Kasumi-1 (cell line): ENCODE measurements at regions not wholly inside any gene's neighbourhood (a gene's known extent, or its start where the extent isn't known, plus 50 kb on each side); places are given as distances from the start of the nearest gene placed in this dataset.

Experiments used
- DNase-seq, 2 experiments: peaks; one replicate each; lab custom pipeline; 2025; lab: John Stamatoyannopoulos, UW

DNA sequence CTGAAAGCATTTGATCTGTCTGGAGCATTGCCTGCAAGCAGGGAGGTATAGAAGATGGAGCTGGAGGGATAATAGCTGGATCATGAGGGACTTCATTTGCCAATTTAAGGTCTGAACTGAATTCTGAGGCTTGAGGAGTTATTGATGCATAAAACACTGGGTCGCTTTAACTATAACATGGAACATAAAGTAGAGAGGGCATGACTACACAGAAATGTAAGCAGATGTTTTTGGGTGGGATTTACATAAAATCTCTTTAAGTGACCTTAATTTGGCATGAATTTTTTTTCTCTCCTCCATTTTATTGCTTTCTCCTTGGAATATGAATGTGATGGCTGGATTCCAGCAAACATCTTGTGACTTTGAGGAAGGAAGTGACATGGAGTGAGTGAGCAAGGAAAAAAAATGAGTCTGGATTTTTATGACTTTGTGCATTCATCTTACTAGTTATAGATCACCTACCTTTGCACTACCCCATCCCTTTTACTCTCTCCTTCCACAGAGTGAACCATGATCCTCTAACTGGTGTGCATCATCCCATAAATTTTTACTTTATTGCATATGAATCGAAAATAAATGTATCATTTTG is 356.0 kb downstream of the DUSP6 start:
- no peak for DNase-seq

DNA sequence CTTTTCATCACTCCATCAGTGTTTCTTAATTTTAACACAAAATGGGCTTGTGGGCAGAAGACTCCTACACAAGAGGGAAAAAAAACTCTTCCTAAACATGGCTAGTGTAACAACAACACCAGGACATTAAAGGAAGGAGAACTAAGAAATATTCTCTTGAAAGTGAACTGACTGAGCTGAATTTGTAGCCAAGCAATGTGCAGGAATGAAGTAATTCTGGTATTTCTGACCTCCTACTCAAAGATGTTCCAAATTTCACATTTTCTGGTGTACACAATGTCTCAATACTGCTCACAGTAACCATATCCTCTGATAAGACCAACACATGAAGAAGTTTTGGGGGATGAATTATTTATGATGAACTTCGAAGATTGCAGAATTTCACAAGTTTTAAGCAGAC is 357.3 kb downstream of the DUSP6 start:
- no peak for DNase-seq

DNA sequence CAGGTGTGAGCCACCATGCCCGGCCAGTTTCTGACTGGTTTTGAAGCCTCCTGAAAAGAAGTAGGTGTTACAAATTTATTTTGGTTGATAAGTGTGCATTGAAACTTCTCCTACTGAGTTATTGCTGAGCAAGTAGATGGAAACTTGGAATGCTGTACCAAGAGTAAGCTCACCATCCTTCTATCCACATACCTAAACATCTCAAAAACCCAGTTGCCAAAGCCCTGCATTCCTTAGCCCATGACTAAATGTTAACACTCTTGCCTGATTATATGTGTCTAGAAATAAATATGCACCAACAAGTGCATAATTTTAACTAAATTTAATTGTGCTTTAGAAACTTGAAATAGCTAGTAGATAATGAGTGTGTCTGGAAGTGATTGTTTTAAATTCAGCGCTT is 357.8 kb downstream of the DUSP6 start:
- no peak for DNase-seq

DNA sequence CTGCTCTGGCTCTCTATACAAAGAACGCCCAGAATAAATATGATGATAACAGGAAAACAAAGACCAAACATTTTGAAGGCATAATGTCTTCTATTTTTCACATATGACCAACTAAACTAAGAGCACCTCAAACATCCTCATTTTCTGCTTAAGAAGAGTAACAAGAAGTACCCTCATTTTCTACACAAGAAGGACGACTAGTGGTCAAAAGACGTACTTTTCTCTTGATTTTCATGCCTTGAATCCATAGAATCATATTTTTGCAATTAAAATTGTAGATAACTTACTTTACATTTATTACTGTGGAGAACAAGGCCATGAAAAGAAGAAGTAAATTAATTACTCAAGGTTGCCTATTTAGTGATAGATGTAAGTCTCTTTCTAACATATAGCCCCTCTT is 358.6 kb downstream of the DUSP6 start:
- DNase-seq, result peak; percentile 82 to 89

DNA sequence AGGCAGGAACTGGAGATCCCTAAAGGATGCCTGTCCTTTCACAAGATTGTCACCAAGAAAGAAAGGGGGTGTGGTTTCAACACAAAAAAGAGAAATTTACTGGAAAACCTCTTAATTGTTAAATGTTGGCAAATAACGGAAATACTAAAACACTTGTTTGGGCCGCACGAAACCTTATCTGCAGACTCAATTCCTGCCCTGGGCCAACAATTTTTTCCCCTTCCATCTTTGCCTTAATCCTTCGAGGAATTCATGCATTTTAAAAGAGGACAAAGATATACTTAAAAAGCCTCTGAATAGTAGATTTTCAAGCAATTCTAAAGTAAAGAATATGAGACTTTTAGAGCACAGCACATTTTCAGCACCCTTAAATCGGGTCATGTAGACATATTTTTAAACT is 366.2 kb downstream of the DUSP6 start:
- no peak for DNase-seq

DNA sequence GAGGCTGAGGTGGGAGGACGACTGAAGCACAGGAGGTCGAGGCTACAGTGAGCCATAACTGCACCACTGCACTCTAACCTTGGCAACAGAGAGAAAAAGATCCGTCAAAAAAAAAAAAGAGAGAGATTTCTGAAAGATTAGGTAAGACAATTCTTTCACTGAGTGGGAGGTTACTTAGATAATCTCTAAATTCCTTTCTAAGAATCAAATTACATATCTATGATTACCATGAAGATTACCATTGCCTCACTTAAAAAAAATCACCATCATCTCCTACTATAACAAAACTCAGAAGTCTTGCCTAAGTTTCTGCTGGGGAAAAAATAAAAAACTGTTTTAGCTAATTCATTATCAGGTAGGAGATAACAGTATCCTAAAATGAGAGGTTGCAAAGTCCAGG is 366.7 kb downstream of the DUSP6 start:
- no peak for DNase-seq

DNA sequence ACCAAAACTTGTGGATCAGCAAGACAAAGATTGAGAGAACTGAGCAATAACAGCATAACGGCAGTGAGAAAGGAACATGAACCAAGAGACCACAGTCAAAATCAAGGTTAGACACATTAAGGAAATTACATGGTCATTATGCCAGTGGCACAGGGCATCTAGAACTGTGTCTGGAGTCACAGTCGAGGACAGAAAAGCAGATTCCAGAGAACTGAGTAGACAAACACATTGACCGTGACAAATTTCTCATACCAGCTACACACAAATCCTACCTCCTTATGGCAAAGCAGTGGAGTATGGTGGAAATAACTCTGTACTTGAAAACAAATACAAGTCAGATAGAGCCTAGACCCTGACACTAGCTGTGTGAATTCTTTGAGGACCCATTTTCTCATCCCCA is 367.3 kb downstream of the DUSP6 start:
- no peak for DNase-seq

DNA sequence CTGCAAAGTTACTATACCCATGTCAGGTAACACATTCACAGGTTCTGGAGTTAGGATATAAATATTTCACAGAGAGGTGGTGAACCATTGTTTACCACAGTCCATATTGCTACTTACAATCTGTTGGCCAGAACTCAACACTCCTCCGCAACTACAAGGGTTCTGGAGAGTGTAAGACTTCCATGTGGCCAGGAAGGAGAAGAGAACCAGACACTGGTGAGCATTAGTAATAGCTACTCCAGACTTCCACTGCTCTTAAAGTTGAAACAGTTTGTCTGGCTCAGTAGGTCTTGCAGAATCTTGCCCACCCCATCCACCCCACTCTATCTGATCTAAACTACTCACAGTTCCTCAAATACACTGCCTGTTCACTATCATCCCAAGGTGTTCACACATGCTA is 369.6 kb downstream of the DUSP6 start:
- no peak for DNase-seq

DNA sequence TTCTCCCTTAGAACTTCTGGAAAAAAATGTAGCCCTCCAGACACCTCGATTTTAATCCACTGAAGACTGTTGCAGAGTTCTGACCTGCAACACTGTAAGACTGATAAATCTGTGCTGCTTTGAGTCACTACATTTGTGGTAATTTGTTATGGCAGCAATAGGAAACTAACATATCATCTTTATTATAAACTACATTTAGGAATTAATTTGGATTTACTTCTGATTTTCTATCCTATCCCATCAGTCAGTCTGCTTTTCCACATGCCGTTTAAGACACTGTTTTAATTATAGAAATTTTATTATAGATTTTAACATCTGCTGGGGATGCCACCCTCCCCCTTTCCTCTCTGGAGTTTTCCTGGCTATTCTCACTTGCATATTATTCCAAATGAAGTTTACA is 375.2 kb downstream of the DUSP6 start:
- DNase-seq, result no peak

DNA sequence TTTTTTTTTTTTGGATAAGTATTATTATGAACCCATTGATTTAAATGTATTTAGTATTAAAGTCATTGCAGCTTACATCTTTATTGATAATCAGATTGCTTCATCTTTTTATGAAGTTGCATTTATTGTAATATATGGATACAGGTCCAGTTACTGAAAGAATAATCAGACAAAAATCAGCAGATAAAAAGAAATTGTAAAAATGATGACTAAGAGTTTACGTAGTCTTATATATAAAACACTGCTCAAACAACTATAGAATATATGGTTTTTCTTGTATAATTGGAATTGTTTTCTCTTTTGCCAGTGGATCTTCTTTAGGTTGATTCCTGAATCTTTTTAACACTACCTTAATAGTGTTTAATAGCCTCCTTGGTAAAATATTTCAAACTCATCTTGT is 378.3 kb downstream of the DUSP6 start:
- DNase-seq, result no peak

DNA sequence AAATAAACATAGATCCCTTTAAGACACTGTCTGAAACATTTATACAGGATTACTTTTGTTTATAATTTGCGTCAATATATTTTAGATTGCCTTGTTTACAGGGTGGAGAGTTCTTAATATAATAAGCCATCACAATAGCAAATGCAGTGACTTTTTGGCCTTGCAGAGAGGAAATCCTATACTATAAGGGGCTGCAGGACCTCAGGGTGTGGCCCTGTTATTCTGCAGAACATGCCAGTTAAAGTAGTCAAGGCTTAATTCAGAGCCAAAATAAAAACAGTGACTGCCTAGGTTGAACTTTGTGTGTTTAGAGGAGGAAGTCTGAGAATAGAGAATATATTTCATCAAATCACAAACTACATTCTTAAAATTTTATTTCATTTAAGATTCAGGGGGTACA is 381.6 kb downstream of the DUSP6 start:
- no peak for DNase-seq

DNA sequence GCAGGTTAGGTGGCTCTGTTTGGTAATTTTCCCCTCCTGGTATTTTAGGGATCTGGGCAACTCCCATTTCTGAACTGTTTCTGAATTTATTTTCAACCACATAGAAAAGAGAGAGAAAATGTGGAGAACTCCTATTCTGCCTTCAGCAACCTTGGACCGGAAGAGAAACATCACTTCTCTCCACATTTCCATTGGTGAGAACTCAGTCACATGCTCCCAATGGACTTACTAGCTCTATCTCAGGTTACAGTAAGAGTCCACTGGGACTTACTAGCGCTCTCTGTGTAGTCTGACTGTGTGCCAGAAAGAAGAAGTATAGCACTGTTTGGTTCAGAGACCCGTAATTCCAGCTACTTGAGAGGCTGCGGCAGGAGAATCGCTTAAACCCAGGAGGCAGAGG is 383.2 kb downstream of the DUSP6 start:
- no peak for DNase-seq

DNA sequence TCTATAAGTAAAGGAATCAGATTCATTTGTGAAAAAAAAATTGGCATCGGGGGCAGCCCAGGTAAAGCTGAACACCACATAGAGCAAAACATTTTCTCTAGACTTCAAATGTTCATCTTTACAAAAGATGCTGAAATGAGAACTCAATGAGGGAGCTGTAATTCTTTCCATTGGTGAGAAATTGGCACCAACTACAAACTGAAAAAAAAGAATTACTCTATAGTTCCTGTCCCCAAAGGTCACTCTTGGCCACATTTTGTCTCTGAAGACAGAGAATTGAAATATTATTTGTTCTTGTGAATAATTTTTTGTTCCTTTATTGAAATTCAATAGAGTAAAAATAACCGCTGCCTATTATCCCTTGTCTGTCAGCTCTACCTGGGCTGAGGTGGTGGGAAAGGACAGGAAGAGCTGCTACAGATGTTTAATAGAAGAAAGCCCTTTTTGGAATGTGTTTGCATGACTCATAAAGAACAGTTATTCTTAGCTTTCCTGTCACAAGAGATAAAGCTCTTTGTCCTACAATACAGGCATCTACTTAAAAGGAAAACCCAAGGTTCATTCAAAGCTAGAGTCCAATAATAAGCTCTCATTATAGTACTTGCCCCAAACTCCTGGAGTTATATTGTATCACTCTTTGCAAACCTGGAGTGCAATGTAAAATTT is 380.1 kb upstream of the KITLG start:
- DNase-seq, result peak; percentile 51 to 55

DNA sequence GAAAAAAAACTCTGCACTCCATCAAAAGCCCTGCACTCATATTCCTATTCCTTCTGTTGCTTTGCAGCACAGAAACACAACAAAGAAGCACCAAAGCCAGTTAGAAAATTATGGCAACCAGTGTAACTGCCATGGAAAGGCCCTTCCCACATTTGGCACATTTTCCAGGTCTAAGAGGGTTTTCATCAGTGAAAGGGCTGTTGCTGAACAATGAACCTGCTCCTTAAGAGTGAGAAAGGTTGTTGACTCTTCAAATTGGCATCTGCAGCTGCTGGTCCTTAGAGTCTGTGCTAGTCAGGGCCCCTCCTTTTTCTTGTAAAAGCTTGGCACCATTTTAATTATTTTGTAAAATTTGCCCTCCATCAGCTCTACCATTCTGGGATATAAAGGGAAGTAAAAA is 378.7 kb upstream of the KITLG start:
- no peak for DNase-seq

DNA sequence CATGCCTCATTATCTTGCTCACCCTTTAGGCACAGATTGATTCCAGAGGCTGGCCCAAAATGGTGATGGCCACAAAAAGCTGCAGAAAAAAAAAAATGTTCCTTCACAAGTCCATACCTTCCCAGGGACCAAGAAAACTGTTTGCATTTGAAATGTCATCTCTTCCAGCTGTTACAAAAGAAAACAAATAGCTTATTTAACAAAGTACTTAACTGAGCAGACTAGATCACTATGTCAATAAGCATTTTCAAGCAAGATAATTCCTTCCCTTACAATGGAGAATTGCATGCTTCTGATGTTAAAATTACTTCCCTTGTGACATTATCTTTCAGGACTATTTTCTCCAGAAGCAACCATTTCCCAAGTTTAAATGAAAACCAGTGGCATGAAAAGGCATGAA is 377.9 kb upstream of the KITLG start:
- no peak for DNase-seq

DNA sequence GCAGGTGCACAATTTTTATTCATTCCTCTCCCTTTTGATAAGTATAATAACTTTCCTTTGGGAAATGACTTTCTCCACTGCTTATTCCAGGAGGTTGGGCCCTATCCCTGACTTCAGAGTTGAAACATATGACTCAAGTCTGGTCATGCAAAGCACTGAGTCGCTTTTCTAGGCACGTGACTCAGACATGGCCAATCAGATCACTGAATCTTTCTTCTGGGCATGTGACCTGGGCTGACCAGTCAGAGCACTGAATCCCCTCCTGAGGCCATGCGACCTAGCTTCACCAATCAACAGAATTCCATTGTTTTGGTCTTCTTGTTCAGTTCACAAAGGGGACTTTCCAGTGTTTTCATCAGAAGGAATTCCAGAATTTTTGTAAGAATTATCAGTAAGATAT is 377.1 kb upstream of the KITLG start:
- DNase-seq, result no peak

DNA sequence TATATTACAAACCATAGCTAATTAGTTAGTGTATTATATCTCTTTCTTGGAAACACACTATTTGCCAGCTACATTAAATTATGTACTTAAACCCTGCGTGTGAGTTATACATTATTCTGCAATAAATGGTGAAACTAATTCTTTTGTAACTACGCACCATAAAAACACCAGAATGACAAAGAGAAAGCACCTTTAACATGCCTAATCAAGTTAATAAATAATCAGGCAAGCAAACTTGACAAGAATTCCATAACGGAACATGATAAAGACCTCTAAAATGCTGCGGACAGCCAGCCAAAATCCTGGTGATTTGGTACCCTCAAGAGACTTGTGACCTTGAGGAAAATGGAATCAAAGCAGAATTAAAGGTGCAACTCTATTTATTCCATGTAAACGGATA is 375.3 kb upstream of the KITLG start:
- no peak for DNase-seq

DNA sequence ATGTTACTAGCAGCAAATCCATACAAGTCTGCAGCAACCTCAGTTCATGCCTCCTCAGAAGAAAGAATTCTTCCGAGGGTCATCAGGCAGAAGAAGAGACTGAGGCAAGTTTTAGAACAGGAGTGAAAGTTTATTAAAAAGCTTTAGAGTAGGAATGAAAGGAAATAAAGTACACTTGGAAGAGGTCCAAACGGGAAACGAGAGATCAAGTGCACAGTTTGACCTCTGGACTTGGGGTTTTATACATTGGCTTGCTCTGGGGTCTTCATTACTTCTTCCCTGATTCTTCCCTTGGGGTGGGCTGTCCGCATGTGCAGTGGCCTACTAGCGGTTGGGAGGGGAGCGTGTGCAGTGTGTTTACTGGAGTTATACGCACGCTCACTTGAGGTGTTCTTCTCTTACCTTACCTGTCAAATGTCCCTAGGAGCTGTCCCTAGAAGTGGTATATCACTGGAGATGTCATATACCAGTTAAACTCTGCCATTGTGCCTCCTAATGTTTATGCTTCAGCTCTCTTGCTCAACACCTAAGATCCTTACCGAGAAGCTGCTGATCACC is 372.8 kb upstream of the KITLG start:
- DNase-seq, result no peak

DNA sequence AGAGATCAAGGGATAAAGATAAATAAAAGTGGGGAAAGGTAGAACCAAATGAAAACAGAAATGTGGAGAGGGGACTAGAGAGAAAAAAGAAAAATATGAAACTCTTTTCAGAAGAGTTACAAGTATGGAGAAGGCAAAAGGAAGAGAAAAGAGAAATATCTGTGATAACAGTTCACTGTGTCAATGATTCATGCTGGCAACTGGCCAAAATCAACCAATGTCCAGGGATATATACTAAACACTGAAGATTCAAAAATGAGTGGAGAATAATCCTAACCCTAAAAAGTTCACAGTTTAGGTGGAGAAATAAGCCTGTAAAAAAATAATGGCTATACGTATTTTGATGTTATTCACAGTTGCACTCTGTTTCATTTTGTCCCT is 372.3 kb upstream of the KITLG start:
- no peak for DNase-seq

DNA sequence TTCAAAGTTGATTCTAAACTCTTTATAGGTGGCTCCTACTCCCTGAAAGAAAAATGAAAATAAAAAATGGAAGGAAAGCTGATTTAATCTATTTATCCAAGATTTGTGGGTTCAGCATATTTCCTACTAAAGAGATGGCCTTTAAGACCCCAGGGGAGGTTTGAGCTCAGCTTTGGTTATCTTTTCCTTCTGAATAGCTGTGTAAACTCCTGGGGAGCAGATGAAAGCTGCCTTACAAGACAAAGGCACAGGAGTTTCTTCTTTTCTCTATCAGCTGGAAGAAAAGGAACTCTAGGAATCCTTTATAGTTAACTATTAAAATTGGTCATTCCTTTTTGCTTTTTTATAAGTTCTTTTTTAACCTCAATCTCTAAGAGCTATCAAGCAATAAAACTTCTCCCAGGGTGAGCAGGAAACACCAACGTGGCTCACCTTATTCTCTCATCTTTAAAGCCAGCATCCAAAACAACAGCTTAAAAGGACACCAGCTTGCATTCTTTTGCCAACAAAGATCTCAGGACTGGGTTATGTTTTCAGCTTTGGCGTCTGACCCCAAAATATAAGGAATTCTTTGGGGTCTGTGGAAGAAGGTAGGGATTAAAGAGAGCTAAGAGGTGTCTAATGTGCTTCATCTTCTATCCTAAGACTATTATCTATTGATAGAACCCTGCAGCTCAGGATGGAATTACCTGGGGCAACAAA is 371.7 kb upstream of the KITLG start:
- no peak for DNase-seq

DNA sequence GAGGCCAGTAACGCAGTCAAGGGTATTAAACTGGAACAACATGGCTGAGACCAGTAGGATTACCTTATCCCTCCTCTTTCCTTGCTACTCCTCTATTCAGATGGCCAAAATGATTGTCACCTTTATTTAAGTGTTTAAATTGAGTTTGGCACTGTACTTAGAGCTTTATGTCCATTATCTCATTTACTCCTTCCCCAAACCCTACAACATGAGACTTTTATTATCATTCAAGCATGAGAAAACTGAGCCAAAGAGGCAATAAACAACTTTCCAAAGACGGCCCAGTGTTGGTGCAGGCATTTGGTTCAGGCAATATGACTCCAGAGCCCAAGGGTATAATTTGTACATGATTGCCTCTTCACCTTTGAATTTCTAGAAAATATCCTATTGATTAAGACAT is 370.9 kb upstream of the KITLG start:
- DNase-seq, result no peak

DNA sequence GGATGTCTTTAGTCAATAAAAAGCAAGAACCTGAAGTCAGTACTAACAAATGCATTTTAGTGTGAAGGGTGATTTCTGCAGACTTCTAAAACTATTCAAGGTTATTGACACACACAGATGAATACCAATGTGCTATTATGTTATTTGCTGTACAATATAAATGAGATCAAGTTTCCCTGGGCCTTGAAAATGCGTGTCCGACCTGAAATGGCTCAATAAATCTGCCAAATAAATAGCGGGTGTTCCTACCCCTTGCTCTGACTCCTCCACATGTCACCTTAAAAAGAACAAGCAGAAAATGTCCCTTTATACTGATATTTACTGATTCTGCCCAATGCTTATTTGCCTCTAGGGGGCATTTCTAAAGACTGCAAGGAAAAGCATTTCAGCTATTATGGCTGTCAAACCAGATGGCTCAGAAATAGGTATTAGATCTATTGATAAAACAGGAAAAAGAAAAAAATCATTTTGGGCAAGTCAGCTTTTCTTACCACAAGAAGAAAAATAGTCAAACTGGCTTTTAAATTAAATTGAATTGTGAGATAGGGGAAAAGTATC is 367.3 kb upstream of the KITLG start:
- DNase-seq, result peak; percentile 18 to 58

DNA sequence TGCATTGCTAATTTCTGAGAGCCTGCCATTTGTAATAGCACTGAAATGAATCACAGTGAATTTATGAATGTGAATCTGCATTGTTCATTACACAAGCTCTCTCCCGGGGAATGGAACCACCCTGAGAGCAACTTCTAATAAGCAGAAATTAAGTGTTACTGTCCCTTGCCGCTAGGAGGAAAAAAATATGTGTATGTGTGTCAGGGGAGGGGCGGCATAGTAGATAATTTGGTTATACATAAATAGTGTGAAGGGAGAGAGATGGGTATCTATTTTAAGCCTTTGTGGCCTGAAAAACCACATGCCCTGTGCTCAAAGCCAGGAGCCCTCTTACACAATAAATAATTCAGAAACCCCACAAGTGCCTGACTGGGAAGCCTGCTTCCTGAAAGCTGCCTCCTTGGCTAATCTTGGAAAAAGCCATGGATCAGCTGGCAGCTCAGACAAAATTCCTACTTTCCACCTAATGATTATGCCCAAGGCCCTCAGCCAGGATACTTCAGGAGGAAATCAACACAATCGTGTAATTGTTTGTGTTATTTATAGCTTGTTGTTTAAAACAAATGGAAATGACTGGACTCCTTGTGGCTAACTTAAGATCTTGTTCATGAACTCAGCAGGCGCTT is 366.2 kb upstream of the KITLG start:
- peak; percentile 79 to 81 for DNase-seq
